ENCODE measurements at regions not wholly inside any gene's neighbourhood (a gene's known extent, or its start where the extent isn't known, plus 50 kb on each side); places are given as distances from the start of the nearest gene placed in this dataset.
"Not testable (repeated sequence)": the region's sequence is repeated elsewhere in the genome, so short reads cannot be mapped to it uniquely, and the experiment has no call there.

DNA sequence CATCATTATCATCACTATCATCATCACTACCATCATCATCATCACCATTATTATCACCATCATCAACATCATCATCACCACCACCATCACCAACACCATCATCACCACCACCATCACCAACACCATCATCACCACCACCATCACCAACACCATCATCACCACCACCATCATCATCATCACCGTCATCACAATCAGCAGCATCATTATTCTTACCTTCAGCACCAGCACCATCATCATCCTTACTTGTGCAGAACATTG, 155.2 kb downstream of the ACTR3B start:
- TF ChIP-seq, protein P1, sequence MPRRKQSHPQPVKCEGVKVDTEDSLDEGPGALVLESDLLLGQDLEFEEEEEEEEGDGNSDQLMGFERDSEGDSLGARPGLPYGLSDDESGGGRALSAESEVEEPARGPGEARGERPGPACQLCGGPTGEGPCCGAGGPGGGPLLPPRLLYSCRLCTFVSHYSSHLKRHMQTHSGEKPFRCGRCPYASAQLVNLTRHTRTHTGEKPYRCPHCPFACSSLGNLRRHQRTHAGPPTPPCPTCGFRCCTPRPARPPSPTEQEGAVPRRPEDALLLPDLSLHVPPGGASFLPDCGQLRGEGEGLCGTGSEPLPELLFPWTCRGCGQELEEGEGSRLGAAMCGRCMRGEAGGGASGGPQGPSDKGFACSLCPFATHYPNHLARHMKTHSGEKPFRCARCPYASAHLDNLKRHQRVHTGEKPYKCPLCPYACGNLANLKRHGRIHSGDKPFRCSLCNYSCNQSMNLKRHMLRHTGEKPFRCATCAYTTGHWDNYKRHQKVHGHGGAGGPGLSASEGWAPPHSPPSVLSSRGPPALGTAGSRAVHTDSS (tag by site-specific recombination; IDR thresholded peaks at IDR 0.05), result peak; percentile 40; the same call in 1 of the 2 replicates
- TF ChIP-seq ZNF658 (tag by site-specific recombination; IDR thresholded peaks at IDR 0.05) (peak; percentile 23; the same call in 1 of the 2 replicates), ZNF302 (tag by site-specific recombination; IDR thresholded peaks at IDR 0.05; ENCODE audit: low read depth) (0 out of 2 replicates have a peak, but pooled peaks have one; percentile 11), ZNF707 (tag by site-specific recombination; IDR thresholded peaks at IDR 0.05) (peak; percentile 50; the same call in 1 of the 2 replicates)
- TF ChIP-seq, protein P2, sequence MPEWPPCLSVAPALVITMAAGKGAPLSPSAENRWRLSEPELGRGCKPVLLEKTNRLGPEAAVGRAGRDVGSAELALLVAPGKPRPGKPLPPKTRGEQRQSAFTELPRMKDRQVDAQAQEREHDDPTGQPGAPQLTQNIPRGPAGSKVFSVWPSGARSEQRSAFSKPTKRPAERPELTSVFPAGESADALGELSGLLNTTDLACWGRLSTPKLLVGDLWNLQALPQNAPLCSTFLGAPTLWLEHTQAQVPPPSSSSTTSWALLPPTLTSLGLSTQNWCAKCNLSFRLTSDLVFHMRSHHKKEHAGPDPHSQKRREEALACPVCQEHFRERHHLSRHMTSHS (tag by site-specific recombination; IDR thresholded peaks at IDR 0.05), result peak; percentile 53; the same call in 1 of the 2 replicates

DNA sequence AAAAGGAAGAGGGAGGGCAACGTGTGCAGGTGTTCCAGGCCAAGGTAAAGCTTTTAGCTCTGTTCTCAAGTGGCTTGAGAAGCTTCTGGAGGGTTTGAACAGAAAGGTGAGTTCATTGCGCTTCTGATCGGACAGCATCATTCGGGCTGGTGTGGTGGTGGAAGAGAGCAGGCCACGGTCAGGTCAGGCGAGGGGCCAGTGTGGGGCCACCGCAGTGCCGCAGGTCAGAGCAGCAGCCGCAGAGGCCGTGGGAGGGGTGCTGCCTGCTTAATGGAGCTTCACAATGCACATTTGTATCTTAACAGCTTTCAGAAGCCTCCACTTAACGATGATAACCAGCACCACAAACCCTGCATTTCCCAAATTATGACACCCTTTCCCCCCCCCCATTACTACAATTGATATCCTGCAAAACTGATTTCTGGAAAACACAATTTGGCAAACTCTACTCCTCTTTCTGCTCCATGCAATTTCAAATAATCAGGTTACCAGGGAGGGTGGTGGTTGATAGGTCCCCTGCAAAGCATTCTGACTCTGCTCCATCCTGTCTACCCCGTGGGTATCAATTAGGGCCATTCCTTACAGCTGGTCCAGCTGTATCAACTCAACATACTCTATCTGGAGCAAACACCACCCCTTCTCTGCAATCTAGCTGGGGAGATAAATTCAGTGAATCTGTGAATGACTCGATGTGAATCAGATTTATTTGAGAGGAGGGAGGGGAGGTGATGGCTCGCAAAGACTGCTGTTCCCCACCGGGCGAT, 162.9 kb downstream of the ACTR3B start:
- TF ChIP-seq, protein P3, sequence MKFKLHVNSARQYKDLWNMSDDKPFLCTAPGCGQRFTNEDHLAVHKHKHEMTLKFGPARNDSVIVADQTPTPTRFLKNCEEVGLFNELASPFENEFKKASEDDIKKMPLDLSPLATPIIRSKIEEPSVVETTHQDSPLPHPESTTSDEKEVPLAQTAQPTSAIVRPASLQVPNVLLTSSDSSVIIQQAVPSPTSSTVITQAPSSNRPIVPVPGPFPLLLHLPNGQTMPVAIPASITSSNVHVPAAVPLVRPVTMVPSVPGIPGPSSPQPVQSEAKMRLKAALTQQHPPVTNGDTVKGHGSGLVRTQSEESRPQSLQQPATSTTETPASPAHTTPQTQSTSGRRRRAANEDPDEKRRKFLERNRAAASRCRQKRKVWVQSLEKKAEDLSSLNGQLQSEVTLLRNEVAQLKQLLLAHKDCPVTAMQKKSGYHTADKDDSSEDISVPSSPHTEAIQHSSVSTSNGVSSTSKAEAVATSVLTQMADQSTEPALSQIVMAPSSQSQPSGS (tag by site-specific recombination; IDR thresholded peaks at IDR 0.05; ENCODE audit: low read depth), result no peak
- TF ChIP-seq HOXD13 (CRISPR knock-in tag; IDR thresholded peaks at IDR 0.05; ENCODE audit: borderline replicate concordance), result no peak
- no peak for TF ChIP-seq ZNF24 (tag by site-specific recombination; IDR thresholded peaks at IDR 0.05)
- no peak for TF ChIP-seq ZFP37 (tag by site-specific recombination; IDR thresholded peaks at IDR 0.05)
- TF ChIP-seq, protein P4, sequence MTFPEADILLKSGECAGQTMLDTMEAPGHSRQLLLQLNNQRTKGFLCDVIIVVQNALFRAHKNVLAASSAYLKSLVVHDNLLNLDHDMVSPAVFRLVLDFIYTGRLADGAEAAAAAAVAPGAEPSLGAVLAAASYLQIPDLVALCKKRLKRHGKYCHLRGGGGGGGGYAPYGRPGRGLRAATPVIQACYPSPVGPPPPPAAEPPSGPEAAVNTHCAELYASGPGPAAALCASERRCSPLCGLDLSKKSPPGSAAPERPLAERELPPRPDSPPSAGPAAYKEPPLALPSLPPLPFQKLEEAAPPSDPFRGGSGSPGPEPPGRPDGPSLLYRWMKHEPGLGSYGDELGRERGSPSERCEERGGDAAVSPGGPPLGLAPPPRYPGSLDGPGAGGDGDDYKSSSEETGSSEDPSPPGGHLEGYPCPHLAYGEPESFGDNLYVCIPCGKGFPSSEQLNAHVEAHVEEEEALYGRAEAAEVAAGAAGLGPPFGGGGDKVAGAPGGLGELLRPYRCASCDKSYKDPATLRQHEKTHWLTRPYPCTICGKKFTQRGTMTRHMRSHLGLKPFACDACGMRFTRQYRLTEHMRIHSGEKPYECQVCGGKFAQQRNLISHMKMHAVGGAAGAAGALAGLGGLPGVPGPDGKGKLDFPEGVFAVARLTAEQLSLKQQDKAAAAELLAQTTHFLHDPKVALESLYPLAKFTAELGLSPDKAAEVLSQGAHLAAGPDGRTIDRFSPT (tag by site-specific recombination; IDR thresholded peaks at IDR 0.05), result no peak
- no peak for TF ChIP-seq EGR2 (tag by site-specific recombination; IDR thresholded peaks at IDR 0.05; ENCODE audit: low read depth)
- no peak for TF ChIP-seq ZNF843 (tag by site-specific recombination; IDR thresholded peaks at IDR 0.05)
- no peak for TF ChIP-seq ZNF16 (tag by site-specific recombination; IDR thresholded peaks at IDR 0.05; ENCODE audit: low read depth)
- no peak for TF ChIP-seq ELK4 (IDR thresholded peaks at IDR 0.05; ENCODE audit: borderline replicate concordance, low read depth, low read length)
- TF ChIP-seq GFI1B (tag by site-specific recombination; IDR thresholded peaks at IDR 0.05), result no peak
- TF ChIP-seq, protein P5, sequence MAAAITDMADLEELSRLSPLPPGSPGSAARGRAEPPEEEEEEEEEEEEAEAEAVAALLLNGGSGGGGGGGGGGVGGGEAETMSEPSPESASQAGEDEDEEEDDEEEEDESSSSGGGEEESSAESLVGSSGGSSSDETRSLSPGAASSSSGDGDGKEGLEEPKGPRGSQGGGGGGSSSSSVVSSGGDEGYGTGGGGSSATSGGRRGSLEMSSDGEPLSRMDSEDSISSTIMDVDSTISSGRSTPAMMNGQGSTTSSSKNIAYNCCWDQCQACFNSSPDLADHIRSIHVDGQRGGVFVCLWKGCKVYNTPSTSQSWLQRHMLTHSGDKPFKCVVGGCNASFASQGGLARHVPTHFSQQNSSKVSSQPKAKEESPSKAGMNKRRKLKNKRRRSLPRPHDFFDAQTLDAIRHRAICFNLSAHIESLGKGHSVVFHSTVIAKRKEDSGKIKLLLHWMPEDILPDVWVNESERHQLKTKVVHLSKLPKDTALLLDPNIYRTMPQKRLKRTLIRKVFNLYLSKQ (tag by site-specific recombination; IDR thresholded peaks at IDR 0.05; ENCODE audit: borderline replicate concordance), result no peak
- TF ChIP-seq ZSCAN30 (tag by site-specific recombination; IDR thresholded peaks at IDR 0.05), result no peak
- no peak for TF ChIP-seq ZNF621 (tag by site-specific recombination; IDR thresholded peaks at IDR 0.05)
- no peak for TF ChIP-seq ZNF664 (tag by site-specific recombination; IDR thresholded peaks at IDR 0.05)
- no peak for TF ChIP-seq HOXC10 (CRISPR knock-in tag; IDR thresholded peaks at IDR 0.05)
- no peak for TF ChIP-seq ZNF549 (tag by site-specific recombination; IDR thresholded peaks at IDR 0.05)
- Histone ChIP-seq H3K27ac (ENCODE audit: extremely low read depth, low read depth, low read length) (no peak overlapping the region), H3K9me3 (ENCODE audit: control insufficient read depth, insufficient read depth, low read depth, low read length) (no peaks in the 10 kb centered on the region), H3K36me3 (ENCODE audit: control insufficient read depth in 2 of 2, insufficient read depth in 1 of 2, low read length in 2 of 2) (no peaks in the 10 kb centered on the region), H3K4me3 (ENCODE audit: low read depth, low read length) (no peak overlapping the region), H3K4me1 (ENCODE audit: control insufficient read depth, insufficient read depth, low read length) (no peaks in the 10 kb centered on the region)
- ChIA-PET POLR2A (no interaction called here), CTCF (interaction anchor here (0.7 kb wide), 2 partner anchors 79 to 437 kb away, joined by 3 read pairs; no protein-coding TSS in a partner anchor)

More for the DNA sequence above, 155.2 kb downstream of the ACTR3B start:
- H3K4me3 ChIP-seq (ENCODE audit: low read depth, low read length); CTCF ChIA-PET; POLR2A ChIA-PET; H3K36me3 ChIP-seq (ENCODE audit: control insufficient read depth in 2 of 2, insufficient read depth in 1 of 2, low read length in 2 of 2); H3K9me3 ChIP-seq (ENCODE audit: control insufficient read depth, insufficient read depth, low read depth, low read length); H3K27ac ChIP-seq (ENCODE audit: extremely low read depth, low read depth, low read length); H3K4me1 ChIP-seq (ENCODE audit: control insufficient read depth, insufficient read depth, low read length): not testable (repeated sequence)
